Hematopoietic multipotent progenitor cell treated with erythropoietin and hydrocortisone succinate and interleukin-3 and kit ligand, for 17 days (in vitro differentiated cells): ENCODE measurements at regions not wholly inside any gene's neighbourhood (a gene's known extent, or its start where the extent isn't known, plus 50 kb on each side); places are given as distances from the start of the nearest gene placed in this dataset.

ENCODE experiments used
- DNase-seq: peaks from one replicate; pipeline ENCODE4 v3.0.0-alpha.2; 2015; ENCODE audit warnings: low spot score

- DNase-seq: no peak
These were observed 352.4 kb upstream of the TMCO5A start for GRCh38 chr15:37581866-37582532.

- no peak for DNase-seq
These were observed 351.6 kb upstream of the TMCO5A start for GRCh38 chr15:37582852-37583251.

- DNase-seq: no peak
These were observed 348.3 kb upstream of the TMCO5A start for GRCh38 chr15:37586011-37586583.

GRCh38 chr15:37586976-37587375, 347.5 kb upstream of the TMCO5A start:
- no peak for DNase-seq

GRCh38 chr15:37594417-37594816, 340.0 kb upstream of the TMCO5A start:
- no peak for DNase-seq

GRCh38 chr15:37595426-37595970, 338.9 kb upstream of the TMCO5A start:
- DNase-seq: no peak

GRCh38 chr15:37599156-37599555, 335.3 kb upstream of the TMCO5A start:
- DNase-seq: no peak

GRCh38 chr15:37616215-37616614, 318.2 kb upstream of the TMCO5A start:
- DNase-seq: no peak

GRCh38 chr15:37618353-37618752, 316.1 kb upstream of the TMCO5A start:
- DNase-seq: no peak

- no peak for DNase-seq
These were observed 314.9 kb upstream of the TMCO5A start for GRCh38 chr15:37619358-37620042.

- no peak for DNase-seq
These were observed 308.9 kb upstream of the TMCO5A start for GRCh38 chr15:37625576-37625975.

- no peak for DNase-seq
These were observed 305.9 kb upstream of the TMCO5A start for GRCh38 chr15:37628507-37628906.

GRCh38 chr15:37636736-37637135, 297.7 kb upstream of the TMCO5A start:
- DNase-seq: no peak

GRCh38 chr15:37638116-37638515, 296.3 kb upstream of the TMCO5A start:
- DNase-seq: no peak

GRCh38 chr15:37638691-37639090, 295.7 kb upstream of the TMCO5A start:
- DNase-seq: no peak

GRCh38 chr15:37652646-37653417, 281.6 kb upstream of the TMCO5A start:
- no peak for DNase-seq

- DNase-seq: no peak
These were observed 256.3 kb upstream of the TMCO5A start for GRCh38 chr15:37678124-37678523.

GRCh38 chr15:37679627-37680026, 254.8 kb upstream of the TMCO5A start:
- no peak for DNase-seq

GRCh38 chr15:37682304-37682703, 252.1 kb upstream of the TMCO5A start:
- DNase-seq: no peak

- no peak for DNase-seq
These were observed 242.5 kb upstream of the TMCO5A start for GRCh38 chr15:37691911-37692310.

GRCh38 chr15:37693926-37694325, 240.5 kb upstream of the TMCO5A start:
- DNase-seq: no peak

- no peak for DNase-seq
These were observed 238.7 kb upstream of the TMCO5A start for GRCh38 chr15:37695719-37696118.
